HG03108 (cell line): ENCODE measurements at regions not wholly inside any gene's neighbourhood (a gene's known extent, or its start where the extent isn't known, plus 50 kb on each side); places are given as distances from the start of the nearest gene placed in this dataset.

ENCODE experiments used
- ATAC-seq: cut with Tn5 transposase; IDR thresholded peaks from one replicate; pipeline ENCODE4 v1.9.1; 2021; ENCODE audit warnings: moderate library complexity; ENCODE audit not compliant: unreplicated experiment

DNA sequence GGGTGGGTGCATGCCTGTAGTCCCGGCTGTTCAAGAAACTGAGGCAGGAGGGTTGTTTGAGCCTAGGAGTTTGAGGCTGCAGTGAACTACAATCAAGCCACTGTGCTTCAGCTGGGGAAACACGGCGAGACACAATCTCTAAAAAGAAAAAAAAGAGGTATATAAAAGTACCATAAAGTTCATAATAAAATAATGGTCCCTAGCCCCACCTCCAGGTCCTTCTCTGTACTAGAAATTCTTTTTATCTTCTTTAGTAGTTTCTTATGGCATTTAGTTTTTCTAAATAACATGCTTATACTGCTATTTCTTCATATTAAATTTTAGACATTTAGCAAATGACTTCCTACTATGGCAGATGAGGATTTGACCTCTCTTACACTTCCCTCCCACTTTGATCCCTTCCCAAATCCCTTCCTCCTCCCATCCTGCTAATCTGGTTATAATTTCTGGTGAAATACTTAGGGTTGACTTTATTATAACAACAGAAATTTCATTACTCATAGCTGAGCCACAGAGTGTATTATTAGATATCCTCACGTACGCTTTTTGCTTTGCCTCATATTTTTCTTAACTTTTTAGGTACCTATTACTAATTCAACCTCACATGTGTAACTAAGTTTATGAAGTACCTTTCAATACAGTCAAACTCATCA, 94.7 kb downstream of the SLC41A2 start:
- ATAC-seq = no peak

GRCh38 chr12:104858611-104859543, 99.2 kb downstream of the SLC41A2 start:
- ATAC-seq = no peak

GRCh38 chr12:104856531-104856930, 101.6 kb downstream of the SLC41A2 start:
- no peak for ATAC-seq

DNA sequence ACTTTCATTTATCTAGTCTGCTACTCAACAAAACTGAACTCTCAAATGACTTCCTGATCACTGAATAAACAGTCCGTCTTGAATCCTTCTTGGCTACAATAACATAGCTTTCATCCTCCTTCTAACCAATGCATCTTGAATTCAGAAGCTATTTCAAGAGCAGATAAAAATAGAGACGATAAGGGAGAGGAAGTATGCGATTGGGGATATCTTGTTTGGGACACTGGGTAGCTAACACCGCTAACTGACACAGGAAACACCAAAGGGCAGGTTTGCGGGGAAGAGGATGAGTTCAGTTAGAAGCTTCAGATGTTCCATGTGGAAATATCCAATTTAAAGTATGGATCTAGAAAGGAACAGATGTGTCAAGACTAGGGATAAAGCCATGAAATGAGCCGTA, 102.5 kb downstream of the SLC41A2 start:
- ATAC-seq = no peak

GRCh38 chr12:104852896-104853295, 105.2 kb downstream of the SLC41A2 start:
- ATAC-seq = no peak

DNA sequence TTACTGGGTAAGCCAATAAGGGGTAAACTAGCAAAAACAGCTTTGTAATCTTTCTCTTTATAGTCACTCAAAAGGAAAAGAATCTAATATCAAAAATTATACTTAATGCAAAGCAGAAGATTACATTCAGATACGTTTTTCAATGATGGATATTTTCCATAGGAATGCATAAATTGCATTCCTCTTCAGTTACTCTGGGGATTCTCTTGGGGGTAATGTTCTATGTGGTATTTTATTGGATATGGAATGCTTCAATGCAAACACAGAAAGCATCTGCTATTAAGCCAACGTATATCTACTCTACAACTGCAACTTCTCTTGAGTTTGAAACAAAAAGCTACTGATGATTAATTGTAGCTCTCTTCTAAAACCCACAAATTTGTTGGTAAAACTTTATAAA, 106.0 kb downstream of the SLC41A2 start:
- ATAC-seq = no peak

DNA sequence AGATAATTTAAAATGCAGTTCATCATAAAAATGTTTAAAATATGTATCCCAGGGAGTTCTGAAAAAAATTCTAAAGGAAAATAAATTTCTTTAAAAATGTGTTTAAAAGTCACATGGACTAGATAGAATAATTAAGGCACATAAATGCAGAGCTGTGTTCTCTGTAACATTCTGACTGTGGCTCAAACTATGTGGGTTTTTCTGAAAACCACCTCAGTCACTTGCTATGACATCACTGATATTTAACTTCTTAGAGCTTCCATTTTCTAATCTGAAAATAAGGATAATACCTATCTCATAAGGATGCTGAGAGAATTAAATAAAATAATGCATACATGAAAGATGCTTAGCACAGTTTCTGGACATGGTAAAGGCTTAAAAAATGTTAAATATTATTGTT, 107.3 kb downstream of the SLC41A2 start:
- ATAC-seq = no peak

DNA sequence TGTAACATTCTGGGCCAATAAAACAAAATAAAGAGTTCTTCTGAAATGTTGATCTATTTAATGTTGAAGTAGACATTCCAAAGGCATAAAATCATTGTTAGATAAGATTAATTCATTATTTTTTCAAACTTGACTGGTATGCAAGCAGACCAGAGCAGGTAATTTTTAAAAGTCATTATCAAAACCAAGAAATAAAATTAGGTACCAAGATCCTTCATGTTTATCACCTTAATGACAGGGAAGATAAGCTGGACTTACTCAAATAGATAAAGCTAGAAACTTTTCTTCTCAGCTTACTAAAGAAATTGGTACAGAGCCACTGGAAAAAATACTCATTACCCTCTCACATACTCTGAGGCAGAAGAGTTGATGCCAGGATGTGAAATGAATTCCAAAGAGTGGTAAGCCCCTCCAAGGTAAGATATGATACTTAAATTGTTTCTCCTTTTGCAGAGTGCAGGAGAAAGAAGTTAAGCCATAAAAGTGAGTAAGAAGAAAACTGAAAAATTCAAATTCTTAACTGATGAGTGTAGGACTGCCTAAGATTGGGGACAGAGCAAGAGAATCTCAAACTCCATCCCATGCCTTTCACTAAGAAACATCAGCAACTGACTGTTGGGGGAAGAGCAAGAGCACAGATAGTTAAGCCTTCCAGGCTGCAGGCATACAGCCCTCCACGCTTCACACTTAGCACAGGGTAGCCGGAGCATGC, 111.9 kb downstream of the SLC41A2 start:
- no peak for ATAC-seq

DNA sequence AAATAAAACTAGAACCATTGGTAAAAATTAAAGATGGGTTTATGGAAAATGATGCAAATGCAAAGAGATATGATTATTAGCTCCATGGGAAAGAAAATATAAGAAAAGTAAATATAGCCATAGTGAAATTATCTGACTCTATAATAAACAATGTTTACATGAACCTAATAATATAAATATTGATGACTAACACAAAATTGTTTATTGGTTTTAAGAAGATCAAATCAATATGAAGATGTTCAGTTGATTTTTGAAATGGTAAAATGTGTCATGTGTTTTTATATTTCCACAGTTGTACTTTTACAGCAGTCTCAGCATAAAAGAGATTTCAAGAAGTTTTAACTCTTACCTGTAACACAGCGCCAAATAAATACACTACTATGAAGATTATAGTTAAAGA, 114.0 kb downstream of the SLC41A2 start:
- no peak for ATAC-seq

DNA sequence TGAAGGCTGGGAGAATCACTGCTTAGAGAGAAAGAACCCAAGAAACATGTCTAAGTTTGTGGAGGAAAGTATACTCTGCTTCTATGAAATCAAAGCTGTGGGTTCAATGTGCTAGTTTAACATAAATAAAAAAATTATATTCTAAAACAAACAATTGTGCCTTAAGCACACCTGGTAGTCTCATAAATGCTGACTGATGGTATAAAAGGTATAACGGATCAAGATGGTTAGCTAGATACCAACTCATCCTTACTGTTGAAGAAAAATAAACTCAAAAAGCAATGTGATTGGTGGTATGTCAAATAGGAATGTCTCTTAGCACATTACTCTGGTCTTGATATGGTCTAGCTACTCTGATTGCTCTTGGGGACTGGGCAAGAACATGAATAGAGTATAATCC, 117.8 kb downstream of the SLC41A2 start:
- ATAC-seq = no peak

DNA sequence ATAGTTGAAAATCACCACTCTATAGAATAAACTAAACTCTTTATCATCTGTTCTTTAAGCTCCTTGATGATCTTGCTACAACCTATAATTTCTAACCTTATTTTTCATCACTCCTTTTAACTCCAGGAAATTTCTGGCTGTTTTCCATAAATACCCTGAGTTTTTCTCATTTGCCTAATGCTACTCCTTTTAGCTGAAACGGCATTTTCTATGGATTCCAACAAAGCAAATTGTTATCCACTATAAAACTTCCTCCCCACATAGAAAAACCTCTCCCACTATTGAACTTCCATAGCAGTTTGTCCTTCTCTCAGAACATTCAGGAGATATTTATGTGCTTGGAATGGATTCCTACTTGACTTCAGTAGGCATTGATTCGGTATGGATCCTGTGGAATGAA, 122.8 kb downstream of the SLC41A2 start:
- ATAC-seq = no peak

- ATAC-seq = no peak
Measured at GRCh38 chr12:104834607-104835006, 123.5 kb downstream of the SLC41A2 start.

- no peak for ATAC-seq
Measured at GRCh38 chr12:104833756-104834155, 124.3 kb downstream of the SLC41A2 start.

DNA sequence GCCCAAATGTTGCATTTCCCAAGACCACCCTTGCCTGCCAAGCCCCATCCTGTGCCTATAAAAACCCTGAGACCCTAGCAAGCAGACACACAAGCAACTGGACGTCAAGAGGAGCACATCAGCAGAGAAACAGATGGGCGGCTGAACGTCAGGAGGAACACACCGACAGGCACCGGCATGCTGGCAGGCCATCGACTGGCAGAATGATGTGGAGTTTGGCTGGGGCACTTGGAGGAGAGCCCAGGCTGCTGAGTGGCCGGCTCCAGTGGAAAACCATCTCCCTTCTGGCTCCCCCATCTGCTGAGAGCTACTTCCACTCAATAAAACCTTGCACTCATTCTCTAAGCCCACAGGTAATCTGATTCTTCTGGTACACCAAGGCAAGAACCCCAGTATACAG, 130.1 kb downstream of the SLC41A2 start:
- no peak for ATAC-seq

DNA sequence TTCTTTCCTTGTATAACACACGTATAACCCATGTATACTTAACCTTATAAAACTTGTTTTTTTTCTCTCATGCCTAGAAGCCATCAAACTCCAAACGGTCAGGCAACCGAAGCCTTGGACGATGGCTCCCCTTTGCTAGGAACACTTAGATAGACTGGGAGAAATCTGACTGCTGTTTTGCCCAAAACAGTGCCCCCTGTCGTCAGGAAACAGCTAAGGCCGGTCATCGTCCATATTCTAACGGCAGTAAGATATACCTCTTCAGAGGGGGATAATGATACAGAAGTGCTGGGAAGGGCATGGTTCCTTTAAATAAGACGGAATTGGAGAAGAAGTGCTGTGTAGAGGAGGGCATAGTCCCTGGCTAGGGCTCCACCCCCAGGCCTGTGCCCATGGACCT, 130.5 kb downstream of the SLC41A2 start:
- no peak for ATAC-seq

DNA sequence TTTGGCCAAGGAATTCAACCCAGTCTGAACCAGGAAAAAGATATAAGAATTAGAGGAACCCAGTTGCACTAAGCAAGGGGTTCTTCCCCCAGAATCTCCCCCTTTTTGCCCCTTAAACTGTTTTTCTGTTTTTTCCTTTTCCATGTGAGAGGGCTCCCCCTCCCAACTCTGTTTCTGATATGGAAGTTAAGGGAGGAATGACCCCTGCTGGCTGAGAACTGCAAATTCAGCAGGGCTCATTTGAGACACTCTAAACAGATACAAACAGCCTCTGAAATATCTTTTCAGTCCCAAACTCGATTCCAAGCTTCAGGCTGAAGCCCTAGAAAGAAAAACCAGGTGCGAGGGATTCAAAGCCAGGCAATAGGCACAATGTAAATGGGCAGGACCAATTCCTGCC, 132.7 kb downstream of the SLC41A2 start:
- ATAC-seq = no peak

- no peak for ATAC-seq
Measured at GRCh38 chr12:104823985-104824461, 134.1 kb downstream of the SLC41A2 start.

DNA sequence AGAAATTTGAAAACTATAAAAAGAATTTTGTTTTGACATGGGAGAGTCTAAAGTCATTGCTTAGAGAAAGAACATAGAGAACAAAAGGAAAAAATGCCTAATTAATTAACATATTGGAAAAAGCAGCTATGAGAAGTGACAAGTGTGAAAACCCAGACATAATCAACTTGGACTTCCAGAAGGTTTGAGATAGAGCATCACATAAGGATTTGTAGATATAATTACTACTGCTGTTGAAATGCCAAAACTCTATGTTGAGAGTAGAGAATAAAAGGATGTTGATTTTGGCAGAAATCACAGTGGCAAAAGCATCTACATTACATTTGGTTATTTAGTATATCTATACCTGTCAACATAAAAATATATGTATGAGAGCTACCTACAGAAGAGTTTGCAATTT, 135.1 kb downstream of the SLC41A2 start:
- ATAC-seq = no peak

DNA sequence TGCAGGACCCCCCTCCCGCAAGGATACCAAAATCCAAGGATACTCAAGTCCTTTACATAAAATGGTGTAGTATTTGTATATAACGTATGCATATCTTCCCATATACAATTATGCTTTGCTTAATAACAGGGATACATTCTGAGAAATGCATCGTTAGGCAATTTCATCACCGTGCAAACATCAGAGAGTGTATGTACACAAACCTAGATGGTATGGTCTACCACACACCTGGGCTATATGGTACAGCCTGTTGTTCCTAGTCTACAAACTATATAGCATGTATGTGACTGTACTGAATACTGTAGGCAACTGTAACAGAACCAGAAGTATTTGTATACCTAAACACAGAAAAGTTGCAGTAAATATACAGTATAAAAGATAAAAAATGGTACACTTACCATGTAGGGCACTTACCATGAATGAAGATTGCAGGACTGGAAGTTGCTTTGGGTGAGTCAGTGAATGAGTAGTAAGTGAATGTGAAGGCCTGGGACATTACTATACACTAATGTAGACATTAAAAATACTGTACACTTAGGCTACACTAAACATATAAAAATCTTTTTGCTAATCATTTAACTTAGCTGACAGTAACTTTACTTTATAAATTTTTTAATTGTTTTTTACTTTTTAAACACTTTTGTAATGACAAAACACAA, 141.1 kb downstream of the SLC41A2 start:
- no peak for ATAC-seq

DNA sequence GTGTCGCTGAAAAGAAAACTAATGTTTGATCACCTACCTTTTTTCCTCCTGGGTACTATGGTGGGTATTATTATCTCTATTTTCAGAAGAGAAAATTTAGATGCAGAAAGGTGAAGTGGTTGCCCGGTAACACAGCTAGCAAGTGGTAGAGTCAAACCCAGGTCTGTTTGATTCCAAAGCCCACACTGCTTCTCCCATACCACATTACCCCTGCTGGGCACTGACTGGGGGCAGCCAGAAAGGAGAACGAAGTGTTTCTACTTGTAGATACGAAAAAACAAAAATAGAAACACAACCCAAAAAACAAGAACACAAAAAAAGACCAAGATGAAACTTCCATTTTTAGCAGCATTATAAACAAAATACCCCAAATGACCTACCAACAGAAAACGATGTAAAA, 142.2 kb downstream of the SLC41A2 start:
- ATAC-seq = no peak

- no peak for ATAC-seq
Measured at GRCh38 chr12:104814944-104815343, 143.1 kb downstream of the SLC41A2 start.
